ENCODE measurements at regions not wholly inside any gene's neighbourhood (a gene's known extent, or its start where the extent isn't known, plus 50 kb on each side); places are given as distances from the start of the nearest gene placed in this dataset.

- no peaks in the 10 kb centered on the region for H3K9me3 ChIP-seq (ENCODE audit: insufficient read depth, low read depth, low read length)
- H3K36me3 ChIP-seq (ENCODE audit: insufficient read depth, low read length), result no peaks in the 10 kb centered on the region
- H3K9ac ChIP-seq (ENCODE audit: low read depth, low read length), result no peak overlapping the region
- no peak overlapping the region for H3K4me3 ChIP-seq (ENCODE audit: low read length)
- H3K27me3 ChIP-seq (ENCODE audit: insufficient read depth, low read length), result no peaks in the 10 kb centered on the region
- no peak overlapping the region for H3K27ac ChIP-seq (ENCODE audit: low read depth, low read length)
- H3K4me1 ChIP-seq (ENCODE audit: insufficient read depth, low read length), result no peaks in the 10 kb centered on the region
- 100% methylated on average over 1 of the region's 1 CpG for WGBS
Observed at GRCh38 chr13:34247596-34247995, 429.6 kb downstream of the RFC3 start.

GRCh38 chr13:34249546-34250039 is 431.6 kb downstream of the RFC3 start:
- no peak overlapping the region for H3K9ac ChIP-seq (ENCODE audit: low read depth, low read length)
- no peaks in the 10 kb centered on the region for H3K27me3 ChIP-seq (ENCODE audit: insufficient read depth, low read length)
- no peak overlapping the region for H3K4me3 ChIP-seq (ENCODE audit: low read length)
- no peaks in the 10 kb centered on the region for H3K36me3 ChIP-seq (ENCODE audit: insufficient read depth, low read length)
- no peaks in the 10 kb centered on the region for H3K4me1 ChIP-seq (ENCODE audit: insufficient read depth, low read length)
- H3K27ac ChIP-seq (ENCODE audit: low read depth, low read length), result no peak overlapping the region
- WGBS, result 100% methylated on average over 3 of the region's 3 CpGs
- H3K9me3 ChIP-seq (ENCODE audit: insufficient read depth, low read depth, low read length), result peaks cover 3% of the 10 kb centered on the region; the same call in 1 of the 2 replicates

- H3K27ac ChIP-seq (ENCODE audit: low read depth, low read length), result no peak overlapping the region
- peaks cover 4% of the 10 kb centered on the region; the same call in 1 of the 2 replicates for H3K9me3 ChIP-seq (ENCODE audit: insufficient read depth, low read depth, low read length)
- no peaks in the 10 kb centered on the region for H3K27me3 ChIP-seq (ENCODE audit: insufficient read depth, low read length)
- WGBS, result no CpG with 5 or more reads among the region's 3 CpGs
- H3K36me3 ChIP-seq (ENCODE audit: insufficient read depth, low read length), result no peaks in the 10 kb centered on the region
- H3K4me3 ChIP-seq (ENCODE audit: low read length), result no peak overlapping the region
- no peak overlapping the region for H3K9ac ChIP-seq (ENCODE audit: low read depth, low read length)
- H3K4me1 ChIP-seq (ENCODE audit: insufficient read depth, low read length), result no peaks in the 10 kb centered on the region
Observed at GRCh38 chr13:34250151-34250670, 432.3 kb downstream of the RFC3 start.

- no peaks in the 10 kb centered on the region for H3K27me3 ChIP-seq (ENCODE audit: insufficient read depth, low read length)
- no peak overlapping the region for H3K4me3 ChIP-seq (ENCODE audit: low read length)
- no peak overlapping the region for H3K27ac ChIP-seq (ENCODE audit: low read depth, low read length)
- no peak overlapping the region for H3K9ac ChIP-seq (ENCODE audit: low read depth, low read length)
- H3K4me1 ChIP-seq (ENCODE audit: insufficient read depth, low read length), result no peaks in the 10 kb centered on the region
- H3K36me3 ChIP-seq (ENCODE audit: insufficient read depth, low read length), result no peaks in the 10 kb centered on the region
- peaks cover 4% of the 10 kb centered on the region; the same call in 1 of the 2 replicates for H3K9me3 ChIP-seq (ENCODE audit: insufficient read depth, low read depth, low read length)
Observed at GRCh38 chr13:34254366-34254765, 436.4 kb downstream of the RFC3 start.

GRCh38 chr13:34255711-34256110 is 437.8 kb downstream of the RFC3 start:
- WGBS, result 93% methylated on average over 3 of the region's 3 CpGs
- H3K36me3 ChIP-seq (ENCODE audit: insufficient read depth, low read length), result no peaks in the 10 kb centered on the region
- no peak overlapping the region for H3K27ac ChIP-seq (ENCODE audit: low read depth, low read length)

GRCh38 chr13:34256236-34256635 is 438.3 kb downstream of the RFC3 start:
- Histone ChIP-seq H3K9ac (ENCODE audit: low read depth, low read length) (no peak overlapping the region), H3K4me3 (ENCODE audit: low read length) (no peak overlapping the region), H3K4me1 (ENCODE audit: insufficient read depth, low read length) (no peaks in the 10 kb centered on the region), H3K9me3 (ENCODE audit: insufficient read depth, low read depth, low read length) (peaks cover 8% of the 10 kb centered on the region; the same call in 1 of the 2 replicates), H3K36me3 (ENCODE audit: insufficient read depth, low read length) (no peaks in the 10 kb centered on the region), H3K27ac (ENCODE audit: low read depth, low read length) (no peak overlapping the region), H3K27me3 (ENCODE audit: insufficient read depth, low read length) (no peaks in the 10 kb centered on the region)
- 95% methylated on average over 2 of the region's 2 CpGs for WGBS

More at GRCh38 chr13:34255711-34256110, 437.8 kb downstream of the RFC3 start:
- H3K9ac ChIP-seq (ENCODE audit: low read depth, low read length), result no peak overlapping the region
- H3K27me3 ChIP-seq (ENCODE audit: insufficient read depth, low read length), result no peaks in the 10 kb centered on the region
- H3K4me3 ChIP-seq (ENCODE audit: low read length), result no peak overlapping the region
- no peaks in the 10 kb centered on the region for H3K4me1 ChIP-seq (ENCODE audit: insufficient read depth, low read length)
- H3K9me3 ChIP-seq (ENCODE audit: insufficient read depth, low read depth, low read length), result peaks cover 5% of the 10 kb centered on the region; the same call in 1 of the 2 replicates

- Histone ChIP-seq H3K9me3 (ENCODE audit: insufficient read depth, low read depth, low read length) (peaks cover 8% of the 10 kb centered on the region; the same call in 1 of the 2 replicates), H3K27me3 (ENCODE audit: insufficient read depth, low read length) (no peaks in the 10 kb centered on the region), H3K4me3 (ENCODE audit: low read length) (no peak overlapping the region), H3K4me1 (ENCODE audit: insufficient read depth, low read length) (no peaks in the 10 kb centered on the region), H3K27ac (ENCODE audit: low read depth, low read length) (no peak overlapping the region), H3K36me3 (ENCODE audit: insufficient read depth, low read length) (no peaks in the 10 kb centered on the region), H3K9ac (ENCODE audit: low read depth, low read length) (no peak overlapping the region)
- WGBS, result 96% methylated on average over 4 of the region's 4 CpGs
Observed at GRCh38 chr13:34257966-34258365, 440.0 kb downstream of the RFC3 start.

GRCh38 chr13:34258646-34259386 is 440.9 kb downstream of the RFC3 start:
- peaks cover 8% of the 10 kb centered on the region; the same call in 1 of the 2 replicates for H3K9me3 ChIP-seq (ENCODE audit: insufficient read depth, low read depth, low read length)
- no peaks in the 10 kb centered on the region for H3K4me1 ChIP-seq (ENCODE audit: insufficient read depth, low read length)
- 89% methylated on average over 4 of the region's 4 CpGs for WGBS
- no peaks in the 10 kb centered on the region for H3K36me3 ChIP-seq (ENCODE audit: insufficient read depth, low read length)
- no peaks in the 10 kb centered on the region for H3K27me3 ChIP-seq (ENCODE audit: insufficient read depth, low read length)
- H3K27ac ChIP-seq (ENCODE audit: low read depth, low read length), result no peak overlapping the region
- H3K9ac ChIP-seq (ENCODE audit: low read depth, low read length), result no peak overlapping the region
- H3K4me3 ChIP-seq (ENCODE audit: low read length), result no peak overlapping the region

- H3K4me1 ChIP-seq (ENCODE audit: insufficient read depth, low read length), result no peaks in the 10 kb centered on the region
- no peaks in the 10 kb centered on the region for H3K27me3 ChIP-seq (ENCODE audit: insufficient read depth, low read length)
- H3K9me3 ChIP-seq (ENCODE audit: insufficient read depth, low read depth, low read length), result 0 out of 2 replicates have a peak, but pooled peaks cover 4% of the 10 kb centered on the region
- no peak overlapping the region for H3K9ac ChIP-seq (ENCODE audit: low read depth, low read length)
- H3K36me3 ChIP-seq (ENCODE audit: insufficient read depth, low read length), result no peaks in the 10 kb centered on the region
- WGBS, result 97% methylated on average over 3 of the region's 4 CpGs
- no peak overlapping the region for H3K4me3 ChIP-seq (ENCODE audit: low read length)
- H3K27ac ChIP-seq (ENCODE audit: low read depth, low read length), result no peak overlapping the region
Observed at GRCh38 chr13:34263681-34264080, 445.7 kb downstream of the RFC3 start.

GRCh38 chr13:34265046-34265679 is 447.2 kb downstream of the RFC3 start:
- Histone ChIP-seq H3K4me3 (ENCODE audit: low read length) (no peak overlapping the region), H3K9ac (ENCODE audit: low read depth, low read length) (no peak overlapping the region), H3K4me1 (ENCODE audit: insufficient read depth, low read length) (no peaks in the 10 kb centered on the region), H3K36me3 (ENCODE audit: insufficient read depth, low read length) (no peaks in the 10 kb centered on the region), H3K27me3 (ENCODE audit: insufficient read depth, low read length) (no peaks in the 10 kb centered on the region), H3K9me3 (ENCODE audit: insufficient read depth, low read depth, low read length) (0 out of 2 replicates have a peak, but pooled peaks cover 4% of the 10 kb centered on the region), H3K27ac (ENCODE audit: low read depth, low read length) (no peak overlapping the region)
- WGBS, result 90% methylated on average over 2 of the region's 3 CpGs

- Histone ChIP-seq H3K27ac (ENCODE audit: low read depth, low read length) (no peak overlapping the region), H3K4me3 (ENCODE audit: low read length) (no peak overlapping the region), H3K36me3 (ENCODE audit: insufficient read depth, low read length) (no peaks in the 10 kb centered on the region), H3K9me3 (ENCODE audit: insufficient read depth, low read depth, low read length) (no peaks in the 10 kb centered on the region), H3K9ac (ENCODE audit: low read depth, low read length) (no peak overlapping the region), H3K4me1 (ENCODE audit: insufficient read depth, low read length) (no peaks in the 10 kb centered on the region), H3K27me3 (ENCODE audit: insufficient read depth, low read length) (no peaks in the 10 kb centered on the region)
- 100% methylated on average over 3 of the region's 3 CpGs for WGBS
Observed at GRCh38 chr13:34276764-34277163, 458.8 kb downstream of the RFC3 start.
